H1 (cell line): ENCODE measurements at regions not wholly inside any gene's neighbourhood (a gene's known extent, or its start where the extent isn't known, plus 50 kb on each side); places are given as distances from the start of the nearest gene placed in this dataset.

ENCODE experiments used
- CTCF ChIA-PET: fragments of 300-600 bp; sonication (Branson Sonifier 250); formaldehyde crosslinking; loops from one replicate; lab custom pipeline; 2021; ENCODE audit not compliant: partially characterized antibody; lab: Charles Lee
- POLR2A ChIA-PET: fragments of 300-600 bp; sonication (Branson Sonifier 250); formaldehyde crosslinking; loops from one replicate; lab custom pipeline; 2021; ENCODE audit warnings: inconsistent platforms; ENCODE audit not compliant: partially characterized antibody; lab: Charles Lee
- DNase-seq, 2 experiments: peaks; one replicate each; pipeline versions ENCODE4 v3.0.0 to v3.0.0-alpha.2; 2010 to 2022; ENCODE audit warnings: low spot score in 2 of 2, low read depth in 1 of 2, mixed read lengths in 1 of 2
- FAIRE-seq: peaks from 2 replicates; lab custom pipeline; 2011; peaks lifted over from hg19 to GRCh38; lab: Jason Lieb, UNC
- H2AFZ ChIP-seq: 2 replicates; pipeline ENCODE4 v1.8.1; 2012; ENCODE audit warnings: low read length, inconsistent platforms
- H2AK5ac ChIP-seq: 2 replicates; pipeline ENCODE4 v1.6.1; 2013; ENCODE audit warnings: low read depth, low read length
- H2BK120ac ChIP-seq: replicated peaks from 2 replicates; pipeline ENCODE3; 2013; ENCODE audit warnings: low read depth, low read length, inconsistent platforms
- H2BK12ac ChIP-seq: 2 replicates; pipeline ENCODE4 v1.6.1; 2013; ENCODE audit warnings: low read depth, low read length
- H2BK15ac ChIP-seq: 2 replicates; pipeline ENCODE4 v1.6.1; 2013; ENCODE audit warnings: low read length
- H2BK20ac ChIP-seq: 2 replicates; pipeline ENCODE4 v1.6.1; 2013; ENCODE audit warnings: low read length
- H2BK5ac ChIP-seq: 2 replicates; pipeline ENCODE4 v1.6.1; 2013; ENCODE audit warnings: low read depth, low read length
- H3K14ac ChIP-seq: 2 replicates; pipeline ENCODE4 v1.6.1; 2013; ENCODE audit warnings: inconsistent platforms; ENCODE audit not compliant: insufficient read length
- H3K18ac ChIP-seq: 2 replicates; pipeline ENCODE4 v1.6.1; 2013; ENCODE audit warnings: low read length; ENCODE audit errors: extremely low read depth
- H3K23ac ChIP-seq: 2 replicates; pipeline ENCODE4 v1.6.1; 2013; ENCODE audit warnings: inconsistent platforms; ENCODE audit not compliant: insufficient read length
- H3K23me2 ChIP-seq: 2 replicates; pipeline ENCODE4 v1.6.1; 2013; ENCODE audit warnings: low read depth, low read length
- H3K27ac ChIP-seq: 2 replicates; pipeline ENCODE4 v1.6.1; 2011; ENCODE audit warnings: low read depth, low read length, inconsistent platforms
- H3K27me3 ChIP-seq, 4 experiments: replicated peaks in 1 of 4; 1 replicate in 1 of 4; 2 replicates in 3 of 4; pipeline versions ENCODE4 v1.6.1 to v1.8.1; 2011 to 2013; ENCODE audit warnings: low read length in 3 of 4, mild to moderate bottlenecking in 3 of 4, inconsistent platforms in 2 of 4, mixed read lengths in 2 of 4, moderate library complexity in 1 of 4; ENCODE audit not compliant: control insufficient read depth in 3 of 4, insufficient read depth in 3 of 4; ENCODE audit errors: extremely low read depth in 1 of 4
- H3K36me3 ChIP-seq, 4 experiments: 2 replicates each; pipeline versions ENCODE4 v1.6.1 to v1.8.1; 2011 to 2013; ENCODE audit warnings: mild to moderate bottlenecking in 4 of 4, low read length in 3 of 4, moderate library complexity in 2 of 4, control low read depth in 1 of 4, inconsistent platforms in 1 of 4; ENCODE audit not compliant: insufficient read depth in 4 of 4, control insufficient read depth in 2 of 4
- H3K4ac ChIP-seq: replicated peaks from 2 replicates; pipeline ENCODE3; 2013; ENCODE audit warnings: low read length, low read depth, mixed read lengths, inconsistent platforms; ENCODE audit not compliant: insufficient read length
- H3K4me1 ChIP-seq, 4 experiments: replicated peaks in 1 of 4; 1 replicate in 1 of 4; 2 replicates in 3 of 4; pipeline versions ENCODE4 v1.6.1 to v1.8.1; 2011 to 2013; ENCODE audit warnings: low read length in 3 of 4, inconsistent platforms in 2 of 4, mixed read lengths in 1 of 4; ENCODE audit not compliant: insufficient read depth in 4 of 4, control insufficient read depth in 3 of 4
- H3K4me2 ChIP-seq, 2 experiments: 2 replicates each; pipeline versions ENCODE4 v1.6.1 to v1.8.1; 2011 to 2013; ENCODE audit warnings: low read depth in 2 of 2, low read length in 2 of 2, control low read depth in 1 of 2, inconsistent platforms in 1 of 2, mild to moderate bottlenecking in 1 of 2; ENCODE audit not compliant: insufficient read depth in 1 of 2
- H3K4me3 ChIP-seq, 4 experiments: fragments of 200-600, 300-600 bp in 1 of 4; sonication (generic), shearing (Covaris generic), sonication (Bioruptor Twin) in 1 of 4; 2 replicates each; pipeline versions ENCODE4 v1.5.1 to v1.8.1; 2011 to 2016; ENCODE audit warnings: low read length in 4 of 4, low read depth in 3 of 4, control low read depth in 2 of 4, inconsistent platforms in 2 of 4, mild to moderate bottlenecking in 2 of 4, mixed read lengths in 1 of 4, moderate library complexity in 1 of 4; ENCODE audit not compliant: insufficient read depth in 2 of 4; ENCODE audit errors: extremely low read depth in 1 of 4
- H3K56ac ChIP-seq: replicated peaks from 2 replicates; pipeline ENCODE3; 2013; ENCODE audit warnings: low read depth, mild to moderate bottlenecking, mixed read lengths, low read length, inconsistent platforms; ENCODE audit not compliant: insufficient read length
- H3K79me1 ChIP-seq: 2 replicates; pipeline ENCODE4 v1.6.1; 2013; ENCODE audit warnings: low read depth, low read length, control low read depth
- H3K79me2 ChIP-seq, 2 experiments: 2 replicates each; pipeline versions ENCODE4 v1.6.1 to v1.8.1; 2012 to 2013; ENCODE audit warnings: low read length in 2 of 2, mild to moderate bottlenecking in 2 of 2, inconsistent platforms in 1 of 2; ENCODE audit not compliant: insufficient read depth in 2 of 2, control insufficient read depth in 1 of 2
- H3K9ac ChIP-seq, 4 experiments: replicated peaks in 1 of 4; 1 replicate in 1 of 4; 2 replicates in 3 of 4; pipeline versions ENCODE4 v1.6.1 to v1.8.1; 2011 to 2013; ENCODE audit warnings: low read depth in 3 of 4, low read length in 3 of 4, control low read depth in 2 of 4, mild to moderate bottlenecking in 2 of 4, moderate library complexity in 2 of 4, inconsistent platforms in 1 of 4; ENCODE audit errors: extremely low read depth in 1 of 4
- H3K9me3 ChIP-seq, 2 experiments: 2 replicates each; pipeline versions ENCODE4 v1.6.1 to v1.8.1; 2012 to 2013; ENCODE audit warnings: mild to moderate bottlenecking in 2 of 2, moderate library complexity in 2 of 2, control low read depth in 1 of 2, inconsistent platforms in 1 of 2, low read depth in 1 of 2, low read length in 1 of 2, mixed read lengths in 1 of 2; ENCODE audit not compliant: insufficient read depth in 2 of 2
- H4K20me1 ChIP-seq, 2 experiments: replicated peaks in 1 of 2; 2 replicates each; pipeline versions ENCODE3 to v1.8.1; 2011 to 2013; ENCODE audit warnings: inconsistent platforms in 2 of 2, low read length in 2 of 2, mild to moderate bottlenecking in 1 of 2; ENCODE audit not compliant: insufficient read depth in 2 of 2, control insufficient read depth in 1 of 2
- H4K5ac ChIP-seq: 2 replicates; pipeline ENCODE4 v1.6.1; 2013; ENCODE audit warnings: low read length, low read depth, mixed read lengths, inconsistent platforms; ENCODE audit not compliant: insufficient read length
- H4K8ac ChIP-seq: 2 replicates; pipeline ENCODE4 v1.8.0; 2013; ENCODE audit warnings: mild to moderate bottlenecking, moderate library complexity, low read length, inconsistent platforms; ENCODE audit not compliant: insufficient read depth; ENCODE audit errors: extremely low read depth
- H4K91ac ChIP-seq: replicated peaks from 2 replicates; pipeline ENCODE3; 2013; ENCODE audit warnings: low read length, mixed read lengths, inconsistent platforms; ENCODE audit not compliant: insufficient read length
- ASH2L ChIP-seq: fragments of 200-600, 300-600 bp; sonication (generic); IDR thresholded peaks from one replicate; pipeline ENCODE4 v1.7.1; 2017; ENCODE audit warnings: low read length
- CHD1 ChIP-seq: IDR thresholded peaks from 2 replicates; pipeline ENCODE4 v1.6.1; 2012; ENCODE audit warnings: low read depth, low read length, improper control_type of control experiment
- CREB1 ChIP-seq: IDR thresholded peaks from 2 replicates; pipeline ENCODE4 v1.6.1; 2012; ENCODE audit warnings: inconsistent platforms
- EZH2 ChIP-seq: fragments of 200-600 bp; sonication (generic); IDR thresholded peaks from 2 replicates; pipeline ENCODE4 v1.7.1; 2012; ENCODE audit warnings: low read depth, mild to moderate bottlenecking, moderate library complexity, low read length, inconsistent platforms; ENCODE audit not compliant: severe bottlenecking
- GTF2F1 ChIP-seq: IDR thresholded peaks from 2 replicates; pipeline ENCODE4 v1.6.1; 2012; ENCODE audit warnings: low read depth, low read length, improper control_type of control experiment, borderline replicate concordance
- MAX ChIP-seq: IDR thresholded peaks from 2 replicates; pipeline ENCODE4 v1.6.1; 2012; ENCODE audit warnings: inconsistent platforms
- NANOG ChIP-seq: IDR thresholded peaks from 2 replicates; pipeline ENCODE4 v1.6.1; 2011; ENCODE audit warnings: low read length, low read depth, mild to moderate bottlenecking, inconsistent platforms; ENCODE audit not compliant: insufficient read depth, poor library complexity, severe bottlenecking
- POLR2A ChIP-seq, 2 experiments: IDR thresholded peaks; 1 replicate in 1 of 2; 2 replicates in 1 of 2; pipeline ENCODE4 v1.6.1; 2011; ENCODE audit warnings: low read depth in 2 of 2, low read length in 2 of 2, mild to moderate bottlenecking in 2 of 2; ENCODE audit errors: control extremely low read depth in 1 of 2
- RAD21 ChIP-seq, 2 experiments: IDR thresholded peaks in 1 of 2; conservative IDR thresholded peaks in 1 of 2; 2 replicates each; pipeline ENCODE4 v1.6.1; 2011; ENCODE audit warnings: low read depth in 2 of 2, low read length in 2 of 2, improper control_type of control experiment in 1 of 2, inconsistent platforms in 1 of 2, mild to moderate bottlenecking in 1 of 2, moderate library complexity in 1 of 2
- RBBP5 ChIP-seq: IDR thresholded peaks from 2 replicates; pipeline ENCODE4 v1.7.1; 2012; ENCODE audit warnings: low read depth, mild to moderate bottlenecking, inconsistent platforms, low read length, moderate library complexity, borderline replicate concordance
- SAP30 ChIP-seq: fragments of 300-600 bp; sonication (generic); IDR thresholded peaks from 2 replicates; pipeline ENCODE4 v1.7.1; 2012; ENCODE audit warnings: low read length, moderate library complexity, mild to moderate bottlenecking, inconsistent platforms; ENCODE audit not compliant: insufficient read depth, insufficient replicate concordance
- SIX5 ChIP-seq: IDR thresholded peaks from 2 replicates; pipeline ENCODE4 v1.6.1; 2011; ENCODE audit warnings: mild to moderate bottlenecking, low read depth, low read length
- SUZ12 ChIP-seq: fragments of 200-600 bp; sonication (generic); IDR thresholded peaks from 2 replicates; pipeline ENCODE4 v1.6.1; 2012; ENCODE audit warnings: mild to moderate bottlenecking, inconsistent platforms, low read length, moderate library complexity, mixed read lengths
- YY1 ChIP-seq: IDR thresholded peaks from 2 replicates; pipeline ENCODE4 v1.6.1; 2011; ENCODE audit warnings: low read depth, mild to moderate bottlenecking, low read length
- ZNF274 ChIP-seq: IDR thresholded peaks from 2 replicates; pipeline ENCODE4 v1.7.0; 2012; ENCODE audit warnings: low read length, borderline replicate concordance; ENCODE audit errors: extremely low read depth
- WGBS, 2 experiments: shearing (Covaris generic) in 1 of 2; methylation state at CpG; one replicate each; pipeline versions ENCODE4 v1.1.6 to v1.1.7; 2013 to 2015; ENCODE audit warnings: low lambda C conversion rate in 2 of 2, mixed read lengths in 2 of 2, inconsistent platforms in 1 of 2, low coverage in 1 of 2, missing lambda C conversion rate in 1 of 2; ENCODE audit not compliant: insufficient replicate concordance in 2 of 2, insufficient coverage in 1 of 2, insufficient read length in 1 of 2; ENCODE audit errors: extremely low coverage in 1 of 2, missing lambda C conversion rate in 1 of 2; 5-methylcytosine and 5-hydroxymethylcytosine counted together

DNA sequence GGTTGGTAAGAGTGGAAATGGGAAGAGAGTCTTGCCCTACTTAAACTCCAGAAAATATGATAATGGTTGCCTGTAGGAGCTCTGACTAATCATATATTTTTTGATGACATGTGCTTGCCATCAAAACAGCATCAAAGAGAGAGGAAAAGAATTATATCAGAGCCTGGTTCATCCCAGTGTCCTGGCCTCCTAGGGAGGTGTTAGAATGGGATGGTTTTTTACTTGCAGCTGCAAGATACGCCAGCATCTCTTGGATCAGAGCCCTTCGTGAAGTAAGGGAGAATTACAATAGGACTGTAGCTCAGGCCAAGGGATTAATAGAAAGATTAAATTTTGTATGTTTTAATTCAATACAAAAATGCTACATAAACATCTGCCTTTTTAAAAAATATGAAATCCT is 177.6 kb upstream of the HDAC9 start:
- H3K18ac ChIP-seq = no peak overlapping the region
- no peak overlapping the region for H2AK5ac ChIP-seq
- H3K4me1 ChIP-seq = peaks cover 2 to 8% (median 4%) of the 10 kb centered on the region in 4 experiments; a peak in 4 of 7 replicates
- FAIRE-seq (no peak), DNase-seq (no peak)
- H3K23ac ChIP-seq = no peak overlapping the region
- no peak overlapping the region for H3K4me3 ChIP-seq
- H4K20me1 ChIP-seq = no peaks in the 10 kb centered on the region
- no peak overlapping the region for H2BK5ac ChIP-seq
- peak overlapping the region in 1 of 2 experiments; percentile 15; a peak in 1 of 4 replicates for H3K4me2 ChIP-seq
- H3K56ac ChIP-seq = no peak overlapping the region
- H2BK15ac ChIP-seq = no peak overlapping the region
- H2BK20ac ChIP-seq = no peak overlapping the region
- H3K9ac ChIP-seq = no peak overlapping the region
- no peak overlapping the region for H3K4ac ChIP-seq
- H3K14ac ChIP-seq = no peak overlapping the region
- no peak overlapping the region for H2AFZ ChIP-seq
- H2BK12ac ChIP-seq = no peak overlapping the region
- no peaks in the 10 kb centered on the region for H3K79me2 ChIP-seq
- no peak overlapping the region for H4K8ac ChIP-seq
- H4K91ac ChIP-seq = no peak overlapping the region
- no peaks in the 10 kb centered on the region for H3K79me1 ChIP-seq
- POLR2A ChIA-PET = no interaction called here
- 67% methylated on average over 2 of the region's 2 CpGs; no CpG with 5 or more reads in 1 of the 2 experiments for WGBS, 2 experiments
- CTCF ChIA-PET = interaction anchor here (1.2 kb wide), 1 partner anchor 611 kb away, joined by 4 read pairs; no protein-coding TSS in a partner anchor
- H3K27me3 ChIP-seq = no peaks in the 10 kb centered on the region
- H2BK120ac ChIP-seq = no peak overlapping the region
- no peaks in the 10 kb centered on the region for H3K36me3 ChIP-seq
- no peak overlapping the region for H4K5ac ChIP-seq
- H3K27ac ChIP-seq = no peak overlapping the region
- H3K9me3 ChIP-seq = no peaks in the 10 kb centered on the region
- H3K23me2 ChIP-seq = no peaks in the 10 kb centered on the region
- TF ChIP-seq GTF2F1 = no peak
- TF ChIP-seq YY1 = no peak
- TF ChIP-seq CREB1 = no peak
- no peak for TF ChIP-seq SAP30
- TF ChIP-seq SUZ12 = no peak
- no peak for TF ChIP-seq SIX5
- no peak for TF ChIP-seq CHD1
- TF ChIP-seq MAX = no peak
- no peak for TF ChIP-seq EZH2
- no peak for TF ChIP-seq ASH2L
- TF ChIP-seq POLR2A (IDR thresholded peaks at IDR 0.05; ENCODE audit: control extremely low read depth in 1 of 2, low read depth in 2 of 2, low read length in 2 of 2) = no peak
- no peak for TF ChIP-seq NANOG
- TF ChIP-seq ZNF274 = no peak
- no peak for TF ChIP-seq RBBP5
- TF ChIP-seq RAD21 (IDR thresholded peaks at IDR 0.05 in 1 of 2, conservative IDR thresholded peaks at IDR 0.05 in 1 of 2; ENCODE audit: low read depth in 2 of 2, low read length in 2 of 2) = no peak
